Stomach (tissue), 8 donors: ENCODE measurements at regions not wholly inside any gene's neighbourhood (a gene's known extent, or its start where the extent isn't known, plus 50 kb on each side); places are given as distances from the start of the nearest gene placed in this dataset.

Experiments
- DNase-seq, 2 donors: peaks; one replicate each; pipeline versions ENCODE4 v3.0.0 to v3.0.0-alpha.2; 2013 to 2019
- H3K27ac ChIP-seq, 5 donors: fragments of 200-600 bp in 4 of 5; sonication (generic) in 4 of 5; one replicate each; pipeline ENCODE4 v1.5.1; 2013 to 2019; ENCODE audit warnings: mild to moderate bottlenecking in 1 of 5, moderate library complexity in 1 of 5
- H3K27me3 ChIP-seq, 3 donors: fragments of 200-600 bp; sonication (generic); one replicate each; pipeline ENCODE4 v1.5.1; 2017 to 2019; ENCODE audit warnings: mixed run types in 1 of 3
- H3K36me3 ChIP-seq, 4 donors: fragments of 200-600 bp; sonication (generic); 1 replicate in 3 of 4; 2 replicates in 1 of 4; pipeline ENCODE4 v1.5.1; 2016 to 2019
- H3K4me1 ChIP-seq, 4 donors: fragments of 200-600 bp; sonication (generic); one replicate each; pipeline ENCODE4 v1.5.1; 2016 to 2019
- H3K4me3 ChIP-seq, 4 donors: fragments of 200-600 bp; sonication (generic) in 3 of 4; one replicate each; pipeline ENCODE4 v1.5.1; 2016 to 2019; ENCODE audit warnings: mild to moderate bottlenecking in 1 of 4
- H3K9me3 ChIP-seq, 4 donors: fragments of 200-600 bp; sonication (generic); one replicate each; pipeline ENCODE4 v1.5.1; 2016 to 2019
- CTCF ChIP-seq, 7 experiments: fragments of 450-650 bp in 4 of 7; fragments of 200-600 bp in 3 of 7; sonication (generic) in 3 of 7; IDR thresholded peaks; one replicate each; pipeline ENCODE4 v1.5.1; 2016 to 2019; ENCODE audit warnings: antibody characterized with exemption in 7 of 7, control low read depth in 2 of 7, mild to moderate bottlenecking in 1 of 7
- EP300 ChIP-seq: sonication (generic); formaldehyde crosslinking; IDR thresholded peaks from one replicate; pipeline ENCODE4 v1.6.1; 2017; ENCODE audit warnings: antibody characterized with exemption
- POLR2A ChIP-seq, 4 donors: fragments of 450-650 bp; IDR thresholded peaks; one replicate each; pipeline ENCODE4 v1.6.1; 2016; ENCODE audit warnings: antibody characterized with exemption in 4 of 4, control low read depth in 2 of 4, mild to moderate bottlenecking in 1 of 4, moderate library complexity in 1 of 4
- POLR2AphosphoS5 ChIP-seq, 3 donors: sonication (generic); formaldehyde crosslinking; IDR thresholded peaks; one replicate each; pipeline ENCODE4 v1.6.1; 2016; ENCODE audit warnings: antibody characterized with exemption in 3 of 3
- WGBS, 5 donors: extraction: QIAGEN DNeasy Blood & Tissue Kit in 3 of 5; methylation state at CpG; one replicate each; pipeline versions ENCODE4 v1.1.5 to v1.1.7; 2013 to 2018; 5-methylcytosine and 5-hydroxymethylcytosine counted together
- intact Hi-C: fragments of 100-400 bp; cut with DNase I; formaldehyde crosslinking; loops from one replicate; pipeline ENCODE4 v1.15.1; 2023; ENCODE audit warnings: low total_unique reads
- donor health status: healthy with polysubstance abuse.
- donor health status: Bipolar disorder and iron deficiency.
- donor health status: healthy.

GRCh38 chr21:39012326-39013230 is 170.7 kb downstream of the PSMG1 start:
- 85 to 90% (median 87%) methylated on average over 15 of the region's 15 CpGs for WGBS, 5 donors
- Histone ChIP-seq H3K36me3 (no peaks in the 10 kb centered on the region), H3K27ac (no peak overlapping the region), H3K9me3 (no peaks in the 10 kb centered on the region), H3K4me1 (peaks cover 0 to 16% (median 0%) of the 10 kb centered on the region in 4 donors), H3K27me3 (no peaks in the 10 kb centered on the region), H3K4me3 (no peak overlapping the region)
- intact Hi-C loops: no loop called here
- TF ChIP-seq POLR2AphosphoS5 (IDR thresholded peaks at IDR 0.05): no peak
- peak in 1 of 4 donors; percentile 22 for TF ChIP-seq POLR2A (IDR thresholded peaks at IDR 0.05)
- TF ChIP-seq EP300: no peak
- TF ChIP-seq CTCF (IDR thresholded peaks at IDR 0.05): no peak
- DNase-seq: no peak

GRCh38 chr21:39011911-39012310 is 171.3 kb downstream of the PSMG1 start:
- WGBS, 5 donors: 91 to 100% (median 96%) methylated on average over 3 of the region's 3 CpGs
- peaks cover under 1 to 12% (median 5%) of the 10 kb centered on the region in 4 donors for H3K4me1 ChIP-seq
- no peak overlapping the region for H3K27ac ChIP-seq
- intact Hi-C loops: no loop called here
- H3K36me3 ChIP-seq: no peaks in the 10 kb centered on the region
- no peak for DNase-seq
- H3K9me3 ChIP-seq: no peaks in the 10 kb centered on the region
- no peaks in the 10 kb centered on the region for H3K27me3 ChIP-seq
- no peak for TF ChIP-seq POLR2AphosphoS5 (IDR thresholded peaks at IDR 0.05)
- H3K4me3 ChIP-seq: no peak overlapping the region

- no peak for TF ChIP-seq EP300
- no peak for TF ChIP-seq CTCF (IDR thresholded peaks at IDR 0.05)
- no peak for TF ChIP-seq POLR2AphosphoS5 (IDR thresholded peaks at IDR 0.05)
- TF ChIP-seq POLR2A (IDR thresholded peaks at IDR 0.05): no peak
- intact Hi-C loops: no loop called here
- Histone ChIP-seq H3K36me3 (no peaks in the 10 kb centered on the region), H3K4me3 (no peak overlapping the region), H3K27ac (peak overlapping the region in 1 of 5 donors; percentile 4), H3K27me3 (no peaks in the 10 kb centered on the region), H3K9me3 (no peaks in the 10 kb centered on the region), H3K4me1 (peaks cover 12 to 14% (median 12%) of the 10 kb centered on the region in 4 donors)
- DNase-seq: no peak
- WGBS, 5 donors: 76 to 81% (median 79%) methylated on average over 16 of the region's 16 CpGs
Observed at GRCh38 chr21:39010629-39011404, 172.4 kb downstream of the PSMG1 start.

GRCh38 chr21:39009587-39010225 is 173.5 kb downstream of the PSMG1 start:
- Histone ChIP-seq H3K4me3 (no peak overlapping the region), H3K27ac (no peak overlapping the region), H3K9me3 (no peaks in the 10 kb centered on the region), H3K4me1 (peaks cover 20 to 25% (median 23%) of the 10 kb centered on the region in 4 donors), H3K36me3 (no peaks in the 10 kb centered on the region), H3K27me3 (no peaks in the 10 kb centered on the region)
- intact Hi-C loops: no loop called here
- WGBS, 5 donors: 64 to 89% (median 88%) methylated on average over 7 of the region's 7 CpGs
- no peak for TF ChIP-seq POLR2AphosphoS5 (IDR thresholded peaks at IDR 0.05)
- no peak for TF ChIP-seq POLR2A (IDR thresholded peaks at IDR 0.05)
- TF ChIP-seq CTCF (IDR thresholded peaks at IDR 0.05): no peak
- TF ChIP-seq EP300: no peak
- DNase-seq: no peak
